ENCODE measurements at regions not wholly inside any gene's neighbourhood (a gene's known extent, or its start where the extent isn't known, plus 50 kb on each side); places are given as distances from the start of the nearest gene placed in this dataset.

GRCh38 chr17:72386619-72387237 is 265.9 kb downstream of the SOX9 start:
- Mint-ChIP-seq H3K4me1 (no peaks in the 10 kb centered on the region), H3K4me3 (no peak overlapping the region), H3K9me3 (ENCODE audit: low read depth) (no peaks in the 10 kb centered on the region), H3K36me3 (no peaks in the 10 kb centered on the region), H3K27ac (no peak overlapping the region), H3K27me3 (no peaks in the 10 kb centered on the region)
- ATAC-seq = no peak
- CTCF ChIA-PET = no interaction called here
- DNase-seq = no peak

- Mint-ChIP-seq H3K27me3 (no peaks in the 10 kb centered on the region), H3K4me1 (no peaks in the 10 kb centered on the region), H3K27ac (no peak overlapping the region), H3K36me3 (no peaks in the 10 kb centered on the region), H3K4me3 (no peak overlapping the region), H3K9me3 (ENCODE audit: low read depth) (no peaks in the 10 kb centered on the region)
- CTCF ChIA-PET = no interaction called here
- ATAC-seq = no peak
- no peak for DNase-seq
Observed at GRCh38 chr17:72387487-72387886, 266.7 kb downstream of the SOX9 start.

- Mint-ChIP-seq H3K27ac (no peak overlapping the region), H3K36me3 (no peaks in the 10 kb centered on the region), H3K4me3 (no peak overlapping the region), H3K4me1 (no peaks in the 10 kb centered on the region), H3K27me3 (no peaks in the 10 kb centered on the region), H3K9me3 (ENCODE audit: low read depth) (no peaks in the 10 kb centered on the region)
- ATAC-seq (no peak), DNase-seq (no peak)
- CTCF ChIA-PET = no interaction called here
Observed at GRCh38 chr17:72387969-72388368, 267.1 kb downstream of the SOX9 start.

GRCh38 chr17:72388765-72389473 is 268.1 kb downstream of the SOX9 start:
- H3K4me3 Mint-ChIP-seq = no peak overlapping the region
- no peaks in the 10 kb centered on the region for H3K9me3 Mint-ChIP-seq (ENCODE audit: low read depth)
- no peaks in the 10 kb centered on the region for H3K36me3 Mint-ChIP-seq
- DNase-seq = no peak
- H3K4me1 Mint-ChIP-seq = no peaks in the 10 kb centered on the region
- no peaks in the 10 kb centered on the region for H3K27me3 Mint-ChIP-seq
- H3K27ac Mint-ChIP-seq = no peak overlapping the region
- no peak for ATAC-seq
- CTCF ChIA-PET = no interaction called here

- Mint-ChIP-seq H3K27ac (no peak overlapping the region), H3K4me3 (no peak overlapping the region), H3K4me1 (no peaks in the 10 kb centered on the region), H3K36me3 (no peaks in the 10 kb centered on the region), H3K9me3 (ENCODE audit: low read depth) (no peaks in the 10 kb centered on the region), H3K27me3 (no peaks in the 10 kb centered on the region)
- CTCF ChIA-PET = no interaction called here
- ATAC-seq (no peak), DNase-seq (no peak)
Observed at GRCh38 chr17:72390675-72391508, 270.1 kb downstream of the SOX9 start.

GRCh38 chr17:72392056-72393010 is 271.5 kb downstream of the SOX9 start:
- no peaks in the 10 kb centered on the region for H3K36me3 Mint-ChIP-seq

GRCh38 chr17:72393553-72393952 is 272.7 kb downstream of the SOX9 start:
- no peak for ATAC-seq
- no peaks in the 10 kb centered on the region for H3K9me3 Mint-ChIP-seq (ENCODE audit: low read depth)
- no peaks in the 10 kb centered on the region for H3K36me3 Mint-ChIP-seq
- H3K4me1 Mint-ChIP-seq = no peaks in the 10 kb centered on the region
- DNase-seq = no peak
- no peak overlapping the region for H3K27ac Mint-ChIP-seq
- H3K27me3 Mint-ChIP-seq = no peaks in the 10 kb centered on the region
- no peak overlapping the region for H3K4me3 Mint-ChIP-seq
- CTCF ChIA-PET = no interaction called here

More at GRCh38 chr17:72392056-72393010, 271.5 kb downstream of the SOX9 start:
- CTCF ChIA-PET = no interaction called here
- H3K4me1 Mint-ChIP-seq = no peaks in the 10 kb centered on the region
- H3K4me3 Mint-ChIP-seq = no peak overlapping the region
- DNase-seq (no peak), ATAC-seq (no peak)
- H3K9me3 Mint-ChIP-seq (ENCODE audit: low read depth) = no peaks in the 10 kb centered on the region
- H3K27ac Mint-ChIP-seq = no peak overlapping the region
- no peaks in the 10 kb centered on the region for H3K27me3 Mint-ChIP-seq

- DNase-seq (no peak), ATAC-seq (no peak)
- no peak overlapping the region for H3K4me3 Mint-ChIP-seq
- H3K27me3 Mint-ChIP-seq = no peaks in the 10 kb centered on the region
- H3K36me3 Mint-ChIP-seq = no peaks in the 10 kb centered on the region
- no peaks in the 10 kb centered on the region for H3K4me1 Mint-ChIP-seq
- no peak overlapping the region for H3K27ac Mint-ChIP-seq
- H3K9me3 Mint-ChIP-seq (ENCODE audit: low read depth) = no peaks in the 10 kb centered on the region
- CTCF ChIA-PET = no interaction called here
Observed at GRCh38 chr17:72394531-72394930, 273.7 kb downstream of the SOX9 start.

- CTCF ChIA-PET = no interaction called here
- ATAC-seq = no peak
- Mint-ChIP-seq H3K36me3 (no peaks in the 10 kb centered on the region), H3K9me3 (ENCODE audit: low read depth) (no peaks in the 10 kb centered on the region), H3K4me1 (no peaks in the 10 kb centered on the region), H3K4me3 (no peak overlapping the region), H3K27ac (no peak overlapping the region), H3K27me3 (no peaks in the 10 kb centered on the region)
- no peak for DNase-seq
Observed at GRCh38 chr17:72396121-72396520, 275.3 kb downstream of the SOX9 start.

- no peaks in the 10 kb centered on the region for H3K36me3 Mint-ChIP-seq
- ATAC-seq (no peak), DNase-seq (no peak)
- H3K4me1 Mint-ChIP-seq = no peaks in the 10 kb centered on the region
- H3K9me3 Mint-ChIP-seq (ENCODE audit: low read depth) = no peaks in the 10 kb centered on the region
- CTCF ChIA-PET = no interaction called here
- no peaks in the 10 kb centered on the region for H3K27me3 Mint-ChIP-seq
- no peak overlapping the region for H3K27ac Mint-ChIP-seq
- no peak overlapping the region for H3K4me3 Mint-ChIP-seq
Observed at GRCh38 chr17:72397223-72397667, 276.4 kb downstream of the SOX9 start.

GRCh38 chr17:72397687-72398086 is 276.9 kb downstream of the SOX9 start:
- H3K27ac Mint-ChIP-seq = no peak overlapping the region
- no peak overlapping the region for H3K4me3 Mint-ChIP-seq
- no peaks in the 10 kb centered on the region for H3K4me1 Mint-ChIP-seq
- DNase-seq (no peak), ATAC-seq (no peak)
- no peaks in the 10 kb centered on the region for H3K27me3 Mint-ChIP-seq
- H3K36me3 Mint-ChIP-seq = no peaks in the 10 kb centered on the region
- no peaks in the 10 kb centered on the region for H3K9me3 Mint-ChIP-seq (ENCODE audit: low read depth)
- CTCF ChIA-PET = no interaction called here

GRCh38 chr17:72399023-72399607 is 278.3 kb downstream of the SOX9 start:
- ATAC-seq (no peak), DNase-seq (no peak)
- H3K36me3 Mint-ChIP-seq = no peaks in the 10 kb centered on the region
- no peak overlapping the region for H3K4me3 Mint-ChIP-seq
- no peak overlapping the region for H3K27ac Mint-ChIP-seq
- H3K27me3 Mint-ChIP-seq = no peaks in the 10 kb centered on the region
- no peaks in the 10 kb centered on the region for H3K4me1 Mint-ChIP-seq
- CTCF ChIA-PET = no interaction called here
- no peaks in the 10 kb centered on the region for H3K9me3 Mint-ChIP-seq (ENCODE audit: low read depth)
